GM21526 (cell line): ENCODE measurements at regions not wholly inside any gene's neighbourhood (a gene's known extent, or its start where the extent isn't known, plus 50 kb on each side); places are given as distances from the start of the nearest gene placed in this dataset.

Experiments
- ATAC-seq: cut with Tn5 transposase; IDR thresholded peaks from one replicate; pipeline ENCODE4 v1.9.1; 2021; ENCODE audit warnings: moderate library complexity; ENCODE audit not compliant: unreplicated experiment, low FRiP score

DNA sequence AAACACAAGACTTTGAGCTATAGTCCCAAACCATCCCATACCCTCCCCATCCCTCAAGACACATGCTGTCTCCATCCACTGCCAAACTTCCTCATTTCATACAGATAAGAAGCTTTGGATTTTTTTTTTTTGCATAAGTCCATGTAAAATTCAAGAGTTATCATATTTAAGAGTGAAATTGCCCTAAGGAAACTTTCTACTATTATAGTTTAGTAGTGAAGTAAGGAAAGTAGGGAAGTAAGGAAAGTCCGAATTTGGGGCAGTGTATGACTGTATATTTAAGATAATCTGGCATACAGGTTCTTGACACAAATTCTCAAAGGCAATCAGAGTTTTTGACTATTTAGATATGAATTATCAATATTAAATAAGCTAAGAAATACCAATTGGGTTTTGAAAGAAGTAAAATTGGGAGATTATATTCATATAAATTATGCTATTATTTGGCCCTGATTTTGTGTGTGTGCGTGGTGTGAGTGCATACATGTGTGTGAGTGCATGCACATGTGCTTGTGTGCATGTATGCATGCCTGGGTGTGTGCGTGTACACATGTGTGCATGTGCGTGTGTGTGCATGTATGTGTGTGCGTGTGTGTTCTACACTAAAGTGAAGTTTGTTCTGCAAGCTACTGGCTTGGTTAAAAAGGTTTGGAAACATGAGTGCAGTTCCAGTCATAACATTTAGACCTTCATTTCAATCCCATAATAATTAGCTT is 83.6 kb upstream of the MBNL1 start:
- no peak for ATAC-seq

DNA sequence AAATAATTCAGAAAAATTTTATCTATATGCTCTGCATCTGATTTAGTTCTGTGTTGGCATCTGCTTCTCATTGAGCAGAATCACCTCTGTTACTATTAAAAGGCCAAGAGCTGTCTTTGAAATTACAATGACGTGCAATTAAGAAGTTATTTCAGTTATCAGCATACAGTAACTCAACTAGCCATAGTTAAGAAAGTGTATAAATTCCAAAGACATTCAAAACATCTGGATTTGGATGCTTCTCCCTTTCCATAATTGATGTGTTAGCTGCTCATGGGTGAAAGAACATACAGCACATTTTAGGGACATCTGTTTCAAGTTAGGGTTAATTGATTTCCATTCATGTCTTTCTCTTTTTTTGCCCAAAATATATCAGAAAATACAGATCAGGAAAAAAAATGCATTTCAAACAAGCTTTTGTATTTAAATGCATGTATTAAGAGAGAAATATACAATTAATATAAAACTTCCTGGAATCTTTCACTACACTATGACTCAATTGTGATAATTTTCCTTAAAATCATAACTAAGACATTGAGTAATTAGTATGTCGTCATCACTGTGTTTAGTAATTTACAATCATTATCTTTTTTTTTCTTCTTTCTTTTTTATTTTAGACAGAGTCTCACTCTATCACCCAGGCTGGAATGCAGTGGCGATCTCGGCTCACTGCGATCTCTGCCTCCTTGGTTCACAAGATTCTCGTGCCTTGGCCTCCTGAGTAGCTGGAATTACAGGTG is 82.7 kb upstream of the MBNL1 start:
- no peak for ATAC-seq

DNA sequence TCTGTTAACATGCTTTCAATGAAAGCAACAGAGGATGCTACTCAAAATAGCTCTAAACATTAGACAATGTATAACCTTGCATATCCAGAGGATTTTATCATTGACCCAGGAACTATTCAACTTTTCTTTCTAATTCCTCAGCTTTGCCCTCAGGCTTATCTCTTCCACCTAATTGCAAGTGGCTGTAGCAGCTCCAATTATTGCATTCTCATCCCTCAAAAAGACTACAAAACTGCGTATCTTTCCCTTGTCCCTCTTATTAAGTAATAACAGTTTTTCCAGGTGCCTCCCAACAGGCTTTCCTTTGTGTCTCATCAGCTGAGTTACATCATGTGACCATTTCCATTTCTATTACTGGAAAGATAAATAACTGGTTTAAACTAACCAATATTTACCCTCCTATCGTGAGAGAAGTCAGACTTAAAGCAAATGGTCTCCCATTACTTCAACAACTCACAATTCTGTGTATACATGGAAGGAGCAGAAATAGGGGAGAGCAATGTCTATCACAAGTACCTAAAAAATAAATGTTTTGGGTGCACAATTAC is 78.0 kb upstream of the MBNL1 start:
- no peak for ATAC-seq

DNA sequence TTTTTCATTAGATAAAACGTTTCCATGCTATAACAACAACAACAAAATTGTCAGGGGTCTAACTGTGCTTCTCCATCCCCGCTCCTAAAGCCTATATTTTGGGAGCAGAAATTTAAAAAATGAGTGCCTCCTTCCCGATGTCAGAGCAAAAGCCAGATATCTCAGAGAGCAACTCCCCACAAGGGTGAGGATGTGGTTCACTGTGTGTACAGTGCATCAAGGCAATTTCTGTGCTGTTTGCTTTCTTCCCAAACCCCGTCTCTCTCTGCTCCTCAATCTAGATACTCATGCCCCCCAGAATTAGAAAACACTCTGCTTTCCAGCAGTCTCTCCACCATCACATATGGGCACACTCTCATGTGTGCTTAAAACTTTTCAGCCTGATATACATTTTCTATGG is 76.7 kb upstream of the MBNL1 start:
- no peak for ATAC-seq

DNA sequence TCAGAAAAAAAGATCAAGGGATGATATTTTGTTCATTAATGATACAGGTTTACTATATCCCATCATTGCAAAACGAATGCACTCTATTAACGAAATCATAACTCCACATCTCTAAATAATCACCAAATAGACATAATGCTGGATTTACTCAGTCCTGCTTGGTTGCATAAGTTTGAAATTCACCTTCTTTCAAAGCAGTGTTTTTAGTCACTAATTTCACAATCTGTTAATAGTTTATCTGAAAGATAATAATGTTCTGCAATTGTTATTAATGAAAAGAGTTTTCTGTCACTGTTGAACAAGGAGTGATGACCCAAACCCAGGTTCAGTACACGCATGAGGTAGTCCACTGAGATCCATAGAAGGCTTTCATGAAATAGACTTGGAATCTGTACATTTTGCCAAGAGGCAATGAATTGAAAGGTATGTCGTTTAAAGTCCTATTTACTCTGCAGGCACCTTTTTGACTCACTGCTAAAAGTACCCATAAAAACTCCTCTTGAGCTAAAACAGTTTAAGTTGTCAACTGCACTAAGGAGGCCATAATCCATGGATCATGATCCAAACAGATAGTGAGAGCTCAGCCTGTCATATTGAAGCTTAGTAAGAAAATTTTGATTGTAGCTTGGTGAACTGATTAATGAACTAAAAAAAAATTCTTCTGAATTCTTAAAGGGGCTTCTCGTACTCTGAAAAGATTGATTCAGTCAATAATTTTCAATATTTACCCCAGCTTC is 75.6 kb upstream of the MBNL1 start:
- ATAC-seq: no peak

DNA sequence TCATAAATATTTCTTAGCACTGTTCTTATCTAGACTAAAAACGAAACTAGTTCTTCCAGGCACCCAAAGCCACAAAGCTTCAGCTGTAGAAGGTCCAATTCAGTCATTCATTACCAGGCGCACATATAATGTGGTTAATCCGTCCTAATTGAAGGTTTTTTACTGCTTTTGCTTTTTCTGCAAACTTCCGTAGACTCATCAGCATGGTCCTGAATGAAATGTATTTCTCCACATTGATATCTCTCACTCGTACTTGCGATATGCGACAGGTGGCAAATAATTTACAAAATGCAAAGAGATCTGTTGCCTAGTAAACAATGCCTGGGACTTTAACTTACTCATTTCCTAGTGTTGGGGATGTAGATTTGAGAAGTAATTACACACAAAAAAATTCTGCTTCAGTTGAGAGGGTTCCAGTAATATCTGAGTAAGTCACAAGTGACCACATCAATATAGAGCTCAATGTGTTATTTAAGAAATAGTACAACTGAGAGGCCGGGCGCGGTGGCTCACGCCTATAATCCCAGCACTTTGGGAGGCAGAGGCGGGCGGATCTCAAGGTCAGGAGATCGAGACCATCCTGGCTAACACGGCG is 75.0 kb upstream of the MBNL1 start:
- ATAC-seq: peak; percentile 48

DNA sequence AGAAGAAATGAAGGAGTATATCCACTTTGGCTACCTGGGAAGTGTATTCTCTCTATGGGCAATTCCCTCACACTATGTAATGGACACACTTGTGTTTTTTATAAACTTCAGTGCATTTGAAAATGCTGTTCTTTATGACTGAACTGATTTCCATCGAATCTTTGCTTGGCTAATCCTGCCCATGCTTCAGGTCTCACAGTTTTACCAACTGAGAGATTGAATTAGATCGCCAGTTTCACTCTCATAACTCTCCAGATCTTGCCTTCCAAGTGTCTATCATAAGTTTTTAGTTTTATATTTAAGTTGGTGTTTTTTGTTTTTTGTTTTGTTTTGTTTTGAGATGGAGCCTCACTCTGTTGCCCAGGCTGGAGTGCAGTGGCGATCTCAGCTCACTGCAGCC is 73.5 kb upstream of the MBNL1 start:
- ATAC-seq: no peak

DNA sequence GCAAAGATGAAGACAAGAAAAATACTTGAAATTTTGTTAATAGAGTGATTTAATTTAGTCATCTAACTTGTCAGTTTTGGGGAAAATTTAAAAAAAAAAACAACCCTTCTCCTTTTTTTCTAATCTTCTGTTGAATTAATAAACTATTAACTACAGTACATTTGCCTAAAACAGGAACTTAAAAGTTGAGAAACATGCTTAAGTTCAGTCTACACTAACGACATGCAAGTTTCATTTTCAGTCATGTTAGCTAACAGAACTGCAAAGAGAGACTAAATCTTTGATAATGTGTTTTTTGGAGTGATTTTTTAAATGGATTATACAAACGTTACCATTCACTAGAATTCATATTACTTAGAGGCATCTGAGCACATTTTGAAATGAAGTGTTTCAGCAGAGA is 71.9 kb upstream of the MBNL1 start:
- ATAC-seq: peak; percentile 36

DNA sequence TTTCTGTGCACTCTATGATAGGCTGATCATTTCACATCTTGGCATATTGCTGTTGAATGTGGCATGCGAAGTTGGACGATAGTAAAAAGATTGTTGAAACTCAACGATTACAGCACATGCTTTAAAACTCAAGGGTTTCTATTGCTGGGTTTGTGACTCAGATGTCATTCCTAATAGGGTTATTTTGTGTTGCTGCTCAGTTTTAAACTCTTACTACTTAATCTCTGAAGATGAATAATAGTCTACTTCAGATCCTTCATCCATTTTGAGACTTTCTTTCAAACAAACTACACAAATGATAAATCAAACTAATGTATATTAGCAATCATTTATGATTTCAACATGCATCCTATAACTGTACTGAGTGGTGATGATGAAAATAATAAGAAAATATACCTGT is 71.3 kb upstream of the MBNL1 start:
- ATAC-seq: no peak

DNA sequence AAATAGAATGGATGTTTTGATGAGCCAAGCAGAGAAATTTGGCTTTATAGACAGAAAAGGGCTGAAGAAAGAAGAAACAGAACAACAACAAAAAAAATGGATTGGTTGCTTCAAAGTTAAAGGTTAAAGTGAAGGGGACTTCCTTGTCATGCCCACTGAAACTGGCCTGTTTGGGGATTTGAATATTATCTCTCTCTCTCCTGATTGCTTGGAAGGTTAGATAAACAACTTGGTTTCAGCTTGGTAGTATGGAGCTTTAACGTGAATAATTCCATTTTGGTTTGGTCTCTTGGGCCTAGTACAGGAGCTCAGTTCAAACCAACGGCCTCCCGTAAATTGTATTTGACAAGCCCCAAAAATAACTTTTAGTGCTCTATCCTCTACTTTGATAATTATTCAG is 70.8 kb upstream of the MBNL1 start:
- ATAC-seq: no peak

DNA sequence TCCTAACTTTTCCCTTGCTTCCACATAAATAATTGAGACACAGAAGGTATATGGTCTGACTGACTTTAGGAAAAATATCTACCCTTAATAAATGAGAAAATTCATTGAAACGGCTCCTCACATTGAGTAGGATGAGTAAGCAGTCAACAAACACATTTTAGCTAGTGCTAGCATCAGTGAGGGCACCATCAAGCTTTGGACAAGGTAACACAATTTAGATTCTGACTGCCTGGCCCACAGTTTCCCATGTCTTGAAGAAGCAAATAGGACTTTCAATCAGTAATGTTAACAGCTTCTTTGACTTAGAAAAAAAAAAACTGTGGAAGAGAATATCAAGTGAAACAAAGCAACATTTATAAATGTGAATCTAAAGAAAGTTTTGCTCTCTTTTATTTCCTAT is 70.1 kb upstream of the MBNL1 start:
- ATAC-seq: no peak

DNA sequence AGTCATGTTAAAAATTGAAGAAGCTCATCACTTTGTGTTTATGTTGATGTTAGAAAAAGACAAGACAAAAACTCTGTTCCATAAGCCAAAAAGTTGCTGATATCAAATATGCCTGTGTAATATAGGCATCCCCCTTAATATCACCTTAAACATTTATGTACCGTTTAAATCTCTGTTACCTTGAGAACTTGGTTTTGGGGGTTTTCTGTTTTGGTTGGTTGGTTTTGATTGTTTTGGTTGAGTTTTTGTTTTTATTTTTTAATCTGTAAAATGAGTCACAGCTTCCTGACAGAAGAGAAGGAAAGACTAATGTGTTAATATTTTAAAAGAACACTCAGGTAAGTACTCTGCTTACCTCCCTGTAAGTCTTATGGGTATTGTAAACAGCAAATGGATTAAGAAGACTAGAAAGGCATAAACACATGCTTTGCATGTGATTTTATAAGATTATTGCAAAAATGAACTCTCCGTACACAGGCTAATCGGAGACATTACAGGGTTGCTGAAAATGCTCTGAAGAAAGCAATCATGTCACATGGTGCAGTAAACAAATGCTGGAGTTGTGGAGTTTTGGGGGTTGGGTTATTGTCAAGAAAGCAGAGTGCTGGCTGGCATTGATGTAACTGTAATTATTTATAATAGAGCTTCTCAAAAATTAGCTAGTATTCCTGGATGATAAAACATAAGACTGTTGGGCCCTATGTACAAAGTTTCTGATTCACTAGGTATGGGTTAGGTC is 69.5 kb upstream of the MBNL1 start:
- no peak for ATAC-seq

DNA sequence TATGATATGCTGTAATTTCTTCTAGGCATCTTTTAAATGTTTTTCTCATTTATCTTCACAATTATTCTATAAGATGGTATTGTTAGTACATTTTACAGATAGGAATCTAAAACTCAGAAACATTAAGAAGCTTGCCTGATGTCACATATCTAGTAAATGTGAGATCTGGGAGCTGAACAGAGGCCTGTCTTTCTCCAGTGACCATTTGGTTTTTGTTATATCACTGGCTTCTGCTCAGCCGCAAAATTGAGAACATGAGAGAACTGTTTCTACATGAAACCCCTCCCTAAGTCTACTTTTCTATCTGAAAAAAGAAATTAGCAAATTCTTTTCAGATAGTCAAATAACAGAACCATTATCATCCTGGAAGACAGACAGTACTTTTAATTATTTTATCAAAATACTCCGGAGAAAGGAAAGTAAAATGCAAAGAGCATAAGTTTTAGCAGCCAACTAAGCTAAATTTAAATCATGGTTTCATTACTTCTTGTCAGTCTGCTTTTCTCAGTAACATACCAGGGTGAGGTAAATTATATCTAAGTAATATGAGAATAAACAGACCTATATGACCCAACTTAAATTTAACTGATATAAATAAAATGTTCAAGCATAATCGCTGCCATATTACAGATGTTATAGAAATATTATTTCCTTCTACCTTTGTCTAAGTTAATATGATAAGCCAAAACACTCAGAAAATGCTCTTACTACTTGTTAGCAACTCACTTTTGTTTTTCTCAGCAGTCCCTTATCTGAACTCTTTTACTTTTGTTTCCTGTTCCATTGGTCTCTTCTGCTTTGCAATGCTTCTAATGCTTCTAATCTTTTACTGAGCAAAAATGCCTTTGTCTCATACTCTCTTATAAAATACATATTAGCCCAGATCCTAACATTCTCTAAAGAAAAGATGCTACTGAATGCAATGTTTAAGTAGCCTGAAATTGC is 68.0 kb upstream of the MBNL1 start:
- no peak for ATAC-seq

DNA sequence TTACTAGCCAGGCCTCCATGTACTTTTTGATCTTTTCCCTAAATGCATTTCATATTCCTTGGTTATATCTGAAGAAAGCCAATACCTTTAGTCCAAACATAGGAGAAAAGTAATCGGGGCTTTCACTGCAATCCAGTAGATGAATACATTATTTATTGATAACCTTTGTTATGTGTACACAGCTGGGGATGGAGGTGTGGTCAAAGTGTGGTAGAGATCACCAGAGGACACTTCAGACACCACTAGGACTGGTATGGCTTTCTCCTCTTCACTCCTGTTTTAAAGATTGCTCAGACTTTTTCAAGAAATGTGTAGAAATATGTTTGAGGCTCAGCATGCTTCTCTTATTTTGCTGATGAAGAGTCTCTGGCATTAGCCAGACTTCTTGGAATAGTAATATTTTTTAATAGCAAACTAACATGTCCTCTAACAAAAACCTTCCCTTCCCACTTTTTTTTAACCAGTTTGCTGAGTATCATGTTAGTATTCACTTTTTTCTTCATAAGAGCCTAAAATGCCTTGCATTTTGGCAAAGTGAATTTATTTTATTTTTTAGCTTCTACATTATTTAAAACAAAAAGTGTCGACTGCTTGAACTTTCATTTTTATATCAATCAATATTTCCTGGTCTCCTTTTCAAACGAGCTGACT is 65.6 kb upstream of the MBNL1 start:
- ATAC-seq: no peak

DNA sequence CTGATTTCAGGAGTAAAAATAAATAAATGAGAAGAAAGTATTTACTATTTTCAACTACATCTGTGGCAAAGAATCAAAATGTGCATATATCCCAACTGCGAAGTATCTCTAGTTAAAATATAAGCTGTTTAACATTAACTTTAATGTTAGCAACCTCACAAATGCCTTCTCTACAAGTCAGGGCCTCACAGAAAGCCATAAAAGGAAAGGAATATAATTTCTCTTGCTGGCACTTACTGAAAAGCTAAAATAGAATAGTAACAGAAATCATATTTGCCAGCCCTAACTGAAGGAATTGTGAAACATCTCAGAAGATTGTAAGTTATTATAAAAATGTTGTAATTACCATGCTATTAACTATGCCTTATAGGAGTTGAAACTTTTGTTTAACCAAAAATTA is 65.1 kb upstream of the MBNL1 start:
- ATAC-seq: no peak

DNA sequence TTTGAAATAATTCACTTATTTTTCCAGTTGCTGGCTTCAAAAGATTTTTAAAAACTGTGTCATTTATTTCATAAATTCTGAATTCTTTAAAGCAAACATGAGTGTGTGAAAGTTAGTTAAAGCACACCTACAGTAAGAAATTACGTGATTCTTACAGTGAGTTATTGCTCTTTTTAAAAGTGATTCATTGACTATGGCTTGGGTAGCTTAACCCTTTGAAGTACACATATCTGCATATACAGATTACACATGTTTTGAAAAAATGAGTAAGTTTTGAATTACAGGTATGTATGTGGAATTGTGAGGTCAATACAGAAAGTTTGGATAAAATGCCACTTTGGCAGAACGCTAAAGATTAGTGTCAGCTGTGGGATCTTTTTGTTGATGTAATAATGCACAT is 64.5 kb upstream of the MBNL1 start:
- no peak for ATAC-seq

DNA sequence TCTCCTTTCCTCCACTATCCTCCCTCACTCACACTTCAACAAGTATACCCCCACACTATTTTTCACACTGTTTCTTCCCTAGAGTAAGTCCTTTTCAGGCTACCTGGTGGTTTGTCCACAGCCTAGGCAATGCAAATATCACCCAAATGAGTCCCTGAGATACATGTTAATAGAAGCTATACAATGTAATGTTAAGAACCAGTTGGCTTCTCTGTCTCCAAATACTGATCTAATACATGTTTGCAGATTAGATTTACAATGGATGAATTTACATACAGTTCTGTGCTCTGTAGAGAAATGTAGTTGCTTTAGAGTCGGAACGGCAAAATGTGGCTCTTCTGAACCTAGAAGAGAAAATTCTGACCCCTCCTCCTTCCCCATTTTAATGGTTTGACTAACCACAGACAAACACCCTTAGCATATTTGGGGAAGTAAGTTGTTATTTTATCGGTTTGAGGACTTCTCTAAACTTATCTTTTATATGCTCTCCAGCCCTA is 63.6 kb upstream of the MBNL1 start:
- peak; percentile 42 for ATAC-seq

DNA sequence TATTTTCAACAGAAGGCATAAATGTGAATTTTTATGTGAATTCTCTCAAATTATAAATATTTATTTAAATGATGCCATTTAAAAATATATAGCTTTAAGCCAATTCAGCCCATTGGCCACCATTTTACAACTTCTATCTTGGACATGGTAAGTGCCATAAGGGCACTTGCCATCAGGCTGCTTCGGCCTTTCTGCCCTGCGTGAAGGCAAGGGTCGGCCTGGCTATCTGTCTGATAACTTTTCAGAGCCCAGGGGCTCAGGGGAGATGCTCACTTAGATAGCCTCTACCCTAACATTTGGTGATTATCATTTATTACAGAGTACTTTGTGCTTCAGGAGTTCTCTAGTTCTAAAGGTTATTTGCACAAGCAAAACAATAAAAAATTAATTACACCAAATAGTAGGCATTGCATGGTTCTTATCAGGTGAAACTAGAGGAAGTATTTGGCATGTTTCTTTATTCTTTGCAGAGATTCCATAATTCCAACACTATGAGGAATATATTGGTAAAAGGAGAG is 62.4 kb upstream of the MBNL1 start:
- no peak for ATAC-seq
